ENCODE measurements at regions not wholly inside any gene's neighbourhood (a gene's known extent, or its start where the extent isn't known, plus 50 kb on each side); places are given as distances from the start of the nearest gene placed in this dataset.

DNA sequence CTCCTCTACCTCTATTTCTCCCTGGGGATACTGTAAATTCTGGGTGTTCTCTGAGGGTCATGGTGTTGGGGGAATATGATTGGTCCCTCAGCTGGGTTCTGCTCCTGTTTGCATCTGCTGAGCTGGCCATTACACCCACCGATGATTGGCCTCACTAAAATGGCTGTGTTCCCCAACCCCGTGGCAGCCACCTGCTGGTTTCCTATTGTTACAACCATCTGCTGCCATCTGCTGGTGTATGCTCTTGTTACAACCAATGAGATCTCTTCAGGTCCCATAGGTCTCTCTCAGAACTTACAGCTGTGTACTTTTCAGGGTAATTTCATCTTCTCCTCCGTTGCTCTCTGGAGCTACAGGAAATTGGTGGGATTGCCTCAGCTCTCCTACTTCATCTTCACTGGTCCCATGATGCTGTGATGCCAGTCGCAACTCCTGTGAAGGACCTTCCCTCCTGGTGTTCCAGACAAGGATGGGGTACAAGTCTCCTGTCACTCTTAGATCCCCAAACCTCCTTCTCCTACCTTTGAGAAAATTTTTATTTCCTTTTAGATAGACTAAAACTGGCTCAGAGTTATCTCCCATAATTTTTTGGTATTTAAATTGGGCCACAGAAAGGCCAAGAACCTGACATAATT is 303.5 kb upstream of the SMIM30 start:
- H2BK120ac ChIP-seq (ENCODE audit: insufficient read depth, low read length, poor library complexity) = no peak overlapping the region
- H3K79me2 ChIP-seq (ENCODE audit: control insufficient read depth, insufficient read depth, low read length, poor library complexity) = no peaks in the 10 kb centered on the region
- H3K9me3 ChIP-seq (ENCODE audit: insufficient read depth, low read depth, low read length) = no peaks in the 10 kb centered on the region
- H2BK12ac ChIP-seq (ENCODE audit: low read length) = no peak overlapping the region
- no peak overlapping the region for H2BK5ac ChIP-seq (ENCODE audit: low read depth, low read length, poor library complexity)
- no peak overlapping the region for H3K18ac ChIP-seq (ENCODE audit: low read length)
- no peak overlapping the region for H4K91ac ChIP-seq (ENCODE audit: low read depth, low read length)
- no peak overlapping the region for H3K4me3 ChIP-seq (ENCODE audit: low read depth, low read length)
- H3K79me1 ChIP-seq (ENCODE audit: low read length) = no peaks in the 10 kb centered on the region
- DNase-seq = peak; percentile 79 to 93
- H3K27me3 ChIP-seq (ENCODE audit: insufficient read depth, low read length) = no peaks in the 10 kb centered on the region
- no peak overlapping the region for H3K4ac ChIP-seq (ENCODE audit: low read depth, low read length)
- H4K12ac ChIP-seq (ENCODE audit: low read depth, low read length) = no peak overlapping the region
- H3K23ac ChIP-seq (ENCODE audit: low read length) = no peak overlapping the region
- H3K4me1 ChIP-seq (ENCODE audit: control insufficient read depth in 1 of 2, insufficient read depth in 2 of 2, low read length in 2 of 2) = no peaks in the 10 kb centered on the region
- H3K14ac ChIP-seq (ENCODE audit: low read length) = no peak overlapping the region
- H3K4me2 ChIP-seq (ENCODE audit: low read length) = no peak overlapping the region
- H3K9ac ChIP-seq (ENCODE audit: low read length) = no peak overlapping the region
- no peak overlapping the region for H2AFZ ChIP-seq (ENCODE audit: insufficient read depth, low read length, poor library complexity)
- no peak overlapping the region for H4K8ac ChIP-seq (ENCODE audit: low read depth, low read length)
- no peaks in the 10 kb centered on the region for H3K36me3 ChIP-seq (ENCODE audit: control insufficient read depth in 1 of 2, insufficient read depth in 2 of 2, low read length in 2 of 2)
- no peak overlapping the region for H2AK5ac ChIP-seq (ENCODE audit: low read length)
- H3K27ac ChIP-seq (ENCODE audit: low read depth, low read length) = no peak overlapping the region
- WGBS (ENCODE audit: extremely low coverage, insufficient coverage, insufficient read length) = no CpG with 5 or more reads among the region's 4 CpGs

DNA sequence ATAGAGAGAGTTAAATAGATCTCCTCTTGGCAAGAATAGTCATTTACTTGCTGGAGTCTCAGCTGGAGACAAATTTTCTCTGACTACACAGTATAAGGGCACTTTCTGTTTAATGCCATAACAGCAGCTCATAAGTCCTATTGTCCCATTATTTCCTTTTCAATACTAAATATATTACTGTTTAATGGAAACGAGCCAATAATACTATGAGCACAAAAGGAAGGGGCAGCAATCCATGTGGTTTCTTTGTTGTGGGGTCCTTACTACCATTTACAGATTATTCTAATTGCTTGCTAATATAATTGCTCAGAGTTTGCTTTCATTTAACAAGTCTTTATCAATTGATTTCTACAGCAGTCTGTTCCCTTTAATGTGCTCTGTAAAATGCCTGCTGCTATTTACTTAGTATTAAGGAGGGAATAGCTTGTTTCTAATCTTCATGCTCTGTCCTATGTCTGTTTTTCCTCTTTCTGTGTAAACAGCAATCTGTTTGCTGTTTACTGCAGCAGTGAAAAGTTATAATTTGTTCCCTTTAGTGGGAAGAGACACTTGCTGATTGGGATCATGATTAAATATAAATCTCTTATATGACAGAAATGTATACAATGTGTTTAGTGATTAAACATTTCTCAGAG is 296.2 kb upstream of the SMIM30 start:
- Histone ChIP-seq H3K4me3 (ENCODE audit: low read depth, low read length) (no peak overlapping the region), H3K79me2 (ENCODE audit: control insufficient read depth, insufficient read depth, low read length, poor library complexity) (no peaks in the 10 kb centered on the region), H2AFZ (ENCODE audit: insufficient read depth, low read length, poor library complexity) (no peak overlapping the region), H3K36me3 (ENCODE audit: control insufficient read depth in 1 of 2, insufficient read depth in 2 of 2, low read length in 2 of 2) (no peaks in the 10 kb centered on the region), H3K14ac (ENCODE audit: low read length) (no peak overlapping the region), H4K12ac (ENCODE audit: low read depth, low read length) (no peak overlapping the region), H3K9ac (ENCODE audit: low read length) (no peak overlapping the region), H4K8ac (ENCODE audit: low read depth, low read length) (no peak overlapping the region), H3K9me3 (ENCODE audit: insufficient read depth, low read depth, low read length) (no peaks in the 10 kb centered on the region), H3K4me2 (ENCODE audit: low read length) (no peak overlapping the region), H2BK120ac (ENCODE audit: insufficient read depth, low read length, poor library complexity) (no peak overlapping the region), H4K91ac (ENCODE audit: low read depth, low read length) (no peak overlapping the region), H3K27me3 (ENCODE audit: insufficient read depth, low read length) (no peaks in the 10 kb centered on the region), H2BK5ac (ENCODE audit: low read depth, low read length, poor library complexity) (no peak overlapping the region), H2AK5ac (ENCODE audit: low read length) (no peak overlapping the region), H3K23ac (ENCODE audit: low read length) (no peak overlapping the region), H3K79me1 (ENCODE audit: low read length) (no peaks in the 10 kb centered on the region), H3K4me1 (ENCODE audit: control insufficient read depth in 1 of 2, insufficient read depth in 2 of 2, low read length in 2 of 2) (no peaks in the 10 kb centered on the region), H2BK12ac (ENCODE audit: low read length) (no peak overlapping the region), H3K18ac (ENCODE audit: low read length) (no peak overlapping the region), H3K27ac (ENCODE audit: low read depth, low read length) (no peak overlapping the region), H3K4ac (ENCODE audit: low read depth, low read length) (no peak overlapping the region)
- WGBS (ENCODE audit: extremely low coverage, insufficient coverage, insufficient read length) = no CpG with 5 or more reads among the region's 1 CpG
- DNase-seq = no peak

DNA sequence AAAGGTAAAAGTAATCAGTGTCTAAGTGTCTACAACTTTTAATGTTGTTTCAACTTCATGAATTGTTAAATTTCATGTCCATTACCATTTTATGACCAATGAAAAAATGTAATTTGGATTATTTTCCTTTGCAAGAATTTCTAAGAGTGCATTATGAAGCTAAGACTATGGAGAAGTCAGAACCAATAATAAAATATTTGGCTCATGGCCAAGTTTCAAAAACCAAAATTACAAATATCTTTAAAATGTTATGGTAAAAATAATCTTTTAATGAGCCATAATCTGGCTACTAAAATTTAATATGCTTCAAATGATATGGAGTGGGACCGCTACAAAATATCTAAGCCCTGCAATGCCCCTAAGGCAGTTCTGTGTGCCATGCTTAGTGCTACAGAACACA is 294.1 kb upstream of the SMIM30 start:
- no peak overlapping the region for H3K23ac ChIP-seq (ENCODE audit: low read length)
- no peak overlapping the region for H2AK5ac ChIP-seq (ENCODE audit: low read length)
- WGBS (ENCODE audit: extremely low coverage, insufficient coverage, insufficient read length) = no CpG with 5 or more reads among the region's 1 CpG
- no peak overlapping the region for H2BK12ac ChIP-seq (ENCODE audit: low read length)
- no peaks in the 10 kb centered on the region for H3K9me3 ChIP-seq (ENCODE audit: insufficient read depth, low read depth, low read length)
- no peaks in the 10 kb centered on the region for H3K4me1 ChIP-seq (ENCODE audit: control insufficient read depth in 1 of 2, insufficient read depth in 2 of 2, low read length in 2 of 2)
- H3K27ac ChIP-seq (ENCODE audit: low read depth, low read length) = no peak overlapping the region
- H3K4ac ChIP-seq (ENCODE audit: low read depth, low read length) = no peak overlapping the region
- no peak overlapping the region for H4K12ac ChIP-seq (ENCODE audit: low read depth, low read length)
- H2BK120ac ChIP-seq (ENCODE audit: insufficient read depth, low read length, poor library complexity) = no peak overlapping the region
- no peak overlapping the region for H3K9ac ChIP-seq (ENCODE audit: low read length)
- no peak overlapping the region for H2BK5ac ChIP-seq (ENCODE audit: low read depth, low read length, poor library complexity)
- no peak overlapping the region for H4K91ac ChIP-seq (ENCODE audit: low read depth, low read length)
- no peaks in the 10 kb centered on the region for H3K36me3 ChIP-seq (ENCODE audit: control insufficient read depth in 1 of 2, insufficient read depth in 2 of 2, low read length in 2 of 2)
- no peaks in the 10 kb centered on the region for H3K79me1 ChIP-seq (ENCODE audit: low read length)
- no peak overlapping the region for H3K14ac ChIP-seq (ENCODE audit: low read length)
- H4K8ac ChIP-seq (ENCODE audit: low read depth, low read length) = no peak overlapping the region
- H3K4me3 ChIP-seq (ENCODE audit: low read depth, low read length) = no peak overlapping the region
- H3K27me3 ChIP-seq (ENCODE audit: insufficient read depth, low read length) = no peaks in the 10 kb centered on the region
- DNase-seq = no peak
- H2AFZ ChIP-seq (ENCODE audit: insufficient read depth, low read length, poor library complexity) = no peak overlapping the region
- no peak overlapping the region for H3K4me2 ChIP-seq (ENCODE audit: low read length)
- H3K79me2 ChIP-seq (ENCODE audit: control insufficient read depth, insufficient read depth, low read length, poor library complexity) = no peaks in the 10 kb centered on the region
- H3K18ac ChIP-seq (ENCODE audit: low read length) = no peak overlapping the region

DNA sequence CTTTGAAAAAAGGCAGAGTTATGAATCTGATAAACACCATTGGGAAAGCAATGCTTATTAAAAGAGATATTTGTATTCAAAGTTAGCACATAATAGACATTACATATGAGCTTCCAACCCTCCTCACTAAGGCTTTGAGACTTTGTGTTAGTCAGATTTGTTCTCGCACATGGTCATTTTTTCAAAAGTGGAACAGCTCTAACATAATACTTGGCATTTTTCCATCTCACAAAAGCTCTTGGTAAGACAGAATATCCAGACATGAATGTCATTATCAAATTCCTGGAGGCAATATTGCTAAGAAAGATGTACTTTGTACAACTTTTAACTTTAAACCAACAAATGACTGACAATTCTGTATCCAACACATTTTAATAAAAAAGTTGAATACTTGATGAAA is 292.4 kb upstream of the SMIM30 start:
- H3K27me3 ChIP-seq (ENCODE audit: insufficient read depth, low read length) = no peaks in the 10 kb centered on the region

More for the DNA sequence above, 292.4 kb upstream of the SMIM30 start:
- Histone ChIP-seq H3K79me2 (ENCODE audit: control insufficient read depth, insufficient read depth, low read length, poor library complexity) (no peaks in the 10 kb centered on the region), H3K4me3 (ENCODE audit: low read depth, low read length) (no peak overlapping the region), H2BK12ac (ENCODE audit: low read length) (no peak overlapping the region), H3K14ac (ENCODE audit: low read length) (no peak overlapping the region), H3K9me3 (ENCODE audit: insufficient read depth, low read depth, low read length) (no peaks in the 10 kb centered on the region), H2BK5ac (ENCODE audit: low read depth, low read length, poor library complexity) (no peak overlapping the region), H3K4me1 (ENCODE audit: control insufficient read depth in 1 of 2, insufficient read depth in 2 of 2, low read length in 2 of 2) (no peaks in the 10 kb centered on the region), H3K4me2 (ENCODE audit: low read length) (no peak overlapping the region), H4K8ac (ENCODE audit: low read depth, low read length) (no peak overlapping the region), H3K18ac (ENCODE audit: low read length) (no peak overlapping the region), H2AK5ac (ENCODE audit: low read length) (no peak overlapping the region), H2AFZ (ENCODE audit: insufficient read depth, low read length, poor library complexity) (no peak overlapping the region), H3K4ac (ENCODE audit: low read depth, low read length) (no peak overlapping the region), H4K91ac (ENCODE audit: low read depth, low read length) (no peak overlapping the region), H3K79me1 (ENCODE audit: low read length) (no peaks in the 10 kb centered on the region), H2BK120ac (ENCODE audit: insufficient read depth, low read length, poor library complexity) (no peak overlapping the region), H3K36me3 (ENCODE audit: control insufficient read depth in 1 of 2, insufficient read depth in 2 of 2, low read length in 2 of 2) (no peaks in the 10 kb centered on the region), H3K27ac (ENCODE audit: low read depth, low read length) (no peak overlapping the region), H3K23ac (ENCODE audit: low read length) (no peak overlapping the region), H4K12ac (ENCODE audit: low read depth, low read length) (no peak overlapping the region), H3K9ac (ENCODE audit: low read length) (no peak overlapping the region)
- DNase-seq = no peak
- no CpG with 5 or more reads among the region's 1 CpG for WGBS (ENCODE audit: extremely low coverage, insufficient coverage, insufficient read length)
